ENCODE measurements at regions not wholly inside any gene's neighbourhood (a gene's known extent, or its start where the extent isn't known, plus 50 kb on each side); places are given as distances from the start of the nearest gene placed in this dataset.
"Not testable (repeated sequence)": the region's sequence is repeated elsewhere in the genome, so short reads cannot be mapped to it uniquely, and the experiment has no call there.

DNA sequence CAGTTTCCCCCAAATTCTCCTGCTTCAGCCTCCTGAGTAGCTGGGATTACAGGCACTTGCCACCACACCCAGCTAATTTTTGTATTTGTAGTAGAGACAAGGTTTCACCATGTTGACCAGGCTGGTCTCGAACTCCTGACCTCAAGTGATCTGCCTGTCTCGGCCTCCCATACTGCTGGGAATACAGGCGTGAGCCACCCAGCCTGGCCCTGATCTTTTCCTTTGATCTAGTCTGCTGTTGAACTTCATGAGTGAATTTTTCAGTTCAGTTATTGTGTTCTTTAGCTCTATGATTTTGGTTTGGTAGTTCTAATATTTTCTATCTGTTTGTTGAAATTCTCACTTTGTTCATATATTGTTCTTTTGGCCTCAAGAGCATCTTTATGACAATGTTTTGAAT is 83.4 kb upstream of the RAP2C start:
- H3K9ac ChIP-seq (ENCODE audit: low read length); H3K27me3 ChIP-seq (ENCODE audit: low read length); H3K36me3 ChIP-seq (ENCODE audit: insufficient read depth, low read length); H3K79me2 ChIP-seq (ENCODE audit: low read length); H3K4me3 ChIP-seq (ENCODE audit: low read length); H4K20me1 ChIP-seq (ENCODE audit: insufficient read depth, low read depth, low read length); H3K4me1 ChIP-seq (ENCODE audit: low read length); DNase-seq; H3K4me2 ChIP-seq (ENCODE audit: low read depth, low read length, poor library complexity, severe bottlenecking); H3K27ac ChIP-seq (ENCODE audit: low read length); H2AFZ ChIP-seq (ENCODE audit: low read length); H3K9me2 ChIP-seq (replicated peaks; ENCODE audit: insufficient read depth, low read length); H3K9me3 ChIP-seq (ENCODE audit: low read length): not testable (repeated sequence)

DNA sequence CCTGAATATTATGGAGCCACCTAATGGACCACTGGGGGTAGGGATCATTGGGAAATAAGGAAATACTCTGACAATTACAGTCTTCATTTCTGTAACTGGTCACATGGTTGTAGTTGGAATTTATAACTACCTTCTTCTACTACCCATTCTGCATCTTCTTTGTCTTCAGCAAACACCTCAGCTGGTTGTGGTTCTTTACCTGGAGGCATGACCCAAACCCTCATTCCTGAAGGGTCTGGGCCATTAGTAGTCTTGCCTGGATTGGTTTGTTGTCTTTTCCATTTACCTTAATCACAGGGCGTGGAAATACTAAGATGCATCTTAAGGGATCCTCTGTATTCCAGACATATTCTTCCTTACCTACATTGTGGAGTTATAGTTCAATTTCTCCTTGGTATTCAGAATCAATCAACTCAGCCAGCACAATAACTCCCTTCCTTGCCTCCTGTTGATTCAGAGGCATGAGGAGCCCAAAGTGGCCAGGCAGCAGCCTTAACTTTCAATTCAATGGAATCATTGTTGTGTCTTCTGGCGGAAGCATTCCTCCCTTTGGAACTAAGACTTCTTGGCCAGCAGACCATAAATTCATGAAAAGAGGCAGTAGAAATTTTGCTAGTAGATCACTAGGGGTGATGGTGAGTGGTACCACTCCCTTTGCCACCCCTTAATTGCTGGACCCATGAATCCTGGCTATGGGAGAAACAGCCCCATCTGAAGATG is 75.7 kb upstream of the RAP2C start:
- Histone ChIP-seq H2AFZ (ENCODE audit: low read length) (no peak overlapping the region), H3K9me3 (ENCODE audit: low read length) (no peaks in the 10 kb centered on the region), H3K9ac (ENCODE audit: low read length) (no peak overlapping the region), H3K4me1 (ENCODE audit: low read length) (no peaks in the 10 kb centered on the region), H3K4me3 (ENCODE audit: low read length) (no peak overlapping the region), H3K9me2 (replicated peaks; ENCODE audit: insufficient read depth, low read length) (no peaks in the 10 kb centered on the region), H3K4me2 (ENCODE audit: low read depth, low read length, poor library complexity, severe bottlenecking) (no peak overlapping the region), H4K20me1 (ENCODE audit: insufficient read depth, low read depth, low read length) (no peaks in the 10 kb centered on the region), H3K79me2 (ENCODE audit: low read length) (no peaks in the 10 kb centered on the region), H3K27me3 (ENCODE audit: low read length) (no peaks in the 10 kb centered on the region), H3K27ac (ENCODE audit: low read length) (no peak overlapping the region), H3K36me3 (ENCODE audit: insufficient read depth, low read length) (no peaks in the 10 kb centered on the region)
- DNase-seq = no peak

DNA sequence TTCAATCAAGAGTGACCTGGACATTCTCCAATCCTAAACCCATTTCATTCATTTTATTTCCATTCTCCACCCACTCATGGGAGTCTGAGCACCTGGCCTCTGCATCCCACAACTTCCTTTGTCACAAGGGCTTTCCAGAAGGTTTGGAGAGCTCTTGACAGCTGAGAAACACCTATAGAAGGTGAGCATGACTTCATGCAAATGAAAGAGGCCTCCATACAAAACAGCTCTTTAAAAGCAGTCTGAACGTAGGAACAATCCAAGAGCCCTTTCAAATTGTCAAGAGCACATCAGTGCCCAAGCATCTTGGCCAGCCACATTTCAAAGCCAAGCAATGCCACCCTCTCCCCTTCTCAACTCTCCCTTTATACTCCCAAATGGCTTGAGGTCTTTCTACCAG is 74.9 kb upstream of the RAP2C start:
- Histone ChIP-seq H3K36me3 (ENCODE audit: insufficient read depth, low read length) (no peaks in the 10 kb centered on the region), H3K27me3 (ENCODE audit: low read length) (no peaks in the 10 kb centered on the region), H3K9ac (ENCODE audit: low read length) (no peak overlapping the region), H3K4me2 (ENCODE audit: low read depth, low read length, poor library complexity, severe bottlenecking) (no peak overlapping the region), H2AFZ (ENCODE audit: low read length) (no peak overlapping the region), H3K4me3 (ENCODE audit: low read length) (no peak overlapping the region), H3K9me2 (replicated peaks; ENCODE audit: insufficient read depth, low read length) (no peaks in the 10 kb centered on the region), H3K79me2 (ENCODE audit: low read length) (no peaks in the 10 kb centered on the region), H3K4me1 (ENCODE audit: low read length) (no peaks in the 10 kb centered on the region), H3K9me3 (ENCODE audit: low read length) (no peaks in the 10 kb centered on the region), H4K20me1 (ENCODE audit: insufficient read depth, low read depth, low read length) (no peaks in the 10 kb centered on the region), H3K27ac (ENCODE audit: low read length) (no peak overlapping the region)
- DNase-seq = no peak

DNA sequence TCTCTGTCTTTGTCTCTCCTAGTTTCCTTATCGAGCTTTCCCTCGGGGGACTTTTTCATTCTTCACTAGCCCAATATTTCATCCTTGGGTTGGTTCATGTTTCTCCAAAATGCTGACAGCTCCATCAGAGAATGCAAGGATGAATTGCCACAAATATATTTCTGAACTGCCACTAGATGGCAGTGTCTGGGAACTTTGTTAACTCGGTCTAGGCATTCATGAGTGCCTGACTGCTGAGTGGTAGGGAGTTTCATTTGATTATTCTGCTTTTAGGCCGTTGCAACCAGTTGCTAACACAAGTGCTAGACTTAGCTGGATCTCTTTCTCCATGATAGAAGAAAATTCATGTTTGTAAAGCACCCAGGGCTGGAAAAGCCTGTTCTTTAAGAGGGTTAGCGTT is 73.5 kb upstream of the RAP2C start:
- peak; percentile 74 for DNase-seq
- H3K36me3 ChIP-seq (ENCODE audit: insufficient read depth, low read length) = no peaks in the 10 kb centered on the region
- H2AFZ ChIP-seq (ENCODE audit: low read length) = no peak overlapping the region
- H4K20me1 ChIP-seq (ENCODE audit: insufficient read depth, low read depth, low read length) = no peaks in the 10 kb centered on the region
- no peaks in the 10 kb centered on the region for H3K27me3 ChIP-seq (ENCODE audit: low read length)
- no peaks in the 10 kb centered on the region for H3K4me1 ChIP-seq (ENCODE audit: low read length)
- H3K9me2 ChIP-seq (replicated peaks; ENCODE audit: insufficient read depth, low read length) = no peaks in the 10 kb centered on the region
- H3K79me2 ChIP-seq (ENCODE audit: low read length) = no peaks in the 10 kb centered on the region
- H3K27ac ChIP-seq (ENCODE audit: low read length) = no peak overlapping the region
- H3K9ac ChIP-seq (ENCODE audit: low read length) = no peak overlapping the region
- H3K4me3 ChIP-seq (ENCODE audit: low read length) = no peak overlapping the region
- H3K9me3 ChIP-seq (ENCODE audit: low read length) = no peaks in the 10 kb centered on the region
- no peak overlapping the region for H3K4me2 ChIP-seq (ENCODE audit: low read depth, low read length, poor library complexity, severe bottlenecking)

DNA sequence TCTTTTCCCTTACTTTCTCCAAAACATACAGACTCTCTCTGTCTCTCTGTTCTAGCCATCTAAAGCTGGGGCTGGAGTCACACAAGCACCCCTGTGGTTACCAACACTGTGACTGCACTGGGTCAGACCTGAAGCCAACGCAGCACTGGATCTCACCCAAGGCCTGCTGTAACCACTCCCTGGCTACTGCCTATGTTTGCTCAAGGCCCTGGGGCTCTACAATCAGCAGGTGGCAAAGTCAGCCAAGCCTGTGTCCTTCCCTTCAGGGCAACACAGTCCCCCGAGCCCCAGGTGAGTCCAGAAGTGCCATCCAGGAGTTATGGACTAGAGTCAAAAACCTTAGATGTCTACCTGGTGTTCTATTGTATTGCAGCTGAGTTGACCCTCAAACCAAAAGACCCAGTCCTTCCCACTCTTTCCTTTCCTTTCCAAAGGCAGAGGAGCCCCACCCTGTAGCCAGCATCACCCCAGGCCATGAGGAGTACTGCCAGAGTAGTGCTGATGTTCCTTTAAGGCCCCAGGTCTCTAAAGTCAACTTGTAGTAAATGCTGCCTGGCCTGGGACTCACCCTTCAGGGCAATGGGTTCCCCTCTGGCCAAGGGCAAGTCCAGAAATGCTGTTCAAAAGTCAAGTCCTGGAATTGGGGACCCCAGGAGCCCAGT is 58.8 kb upstream of the RAP2C start:
- no peak for DNase-seq
- Histone ChIP-seq H2AFZ (ENCODE audit: low read length) (no peak overlapping the region), H3K4me3 (ENCODE audit: low read length) (no peak overlapping the region), H3K9ac (ENCODE audit: low read length) (no peak overlapping the region), H3K36me3 (ENCODE audit: insufficient read depth, low read length) (no peaks in the 10 kb centered on the region), H3K27me3 (ENCODE audit: low read length) (no peaks in the 10 kb centered on the region), H3K9me2 (replicated peaks; ENCODE audit: insufficient read depth, low read length) (no peaks in the 10 kb centered on the region), H3K4me1 (ENCODE audit: low read length) (no peaks in the 10 kb centered on the region), H3K79me2 (ENCODE audit: low read length) (no peaks in the 10 kb centered on the region), H4K20me1 (ENCODE audit: insufficient read depth, low read depth, low read length) (no peaks in the 10 kb centered on the region), H3K4me2 (ENCODE audit: low read depth, low read length, poor library complexity, severe bottlenecking) (no peak overlapping the region), H3K9me3 (ENCODE audit: low read length) (no peaks in the 10 kb centered on the region), H3K27ac (ENCODE audit: low read length) (no peak overlapping the region)

DNA sequence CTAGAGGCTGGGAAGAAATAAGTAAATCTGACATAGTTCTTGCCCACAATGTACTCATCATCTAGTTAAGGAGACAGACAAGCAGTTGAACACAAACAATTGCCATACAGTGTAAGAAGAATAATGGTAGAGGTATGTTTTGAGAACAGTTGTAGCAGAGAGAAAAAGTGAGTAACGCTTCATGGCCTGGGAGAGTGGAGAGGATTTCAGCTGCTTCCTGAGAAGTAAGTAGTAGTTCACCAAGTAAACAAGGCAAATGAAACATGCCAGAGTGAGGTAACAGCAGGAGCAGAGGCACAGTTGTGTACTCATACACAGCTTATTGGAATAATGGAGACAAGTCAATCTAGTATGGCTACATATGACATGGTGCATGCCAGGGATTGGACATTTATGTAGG is 53.6 kb upstream of the RAP2C start:
- Histone ChIP-seq H3K9me3 (ENCODE audit: low read length) (no peaks in the 10 kb centered on the region), H4K20me1 (ENCODE audit: insufficient read depth, low read depth, low read length) (no peaks in the 10 kb centered on the region), H3K36me3 (ENCODE audit: insufficient read depth, low read length) (no peaks in the 10 kb centered on the region), H2AFZ (ENCODE audit: low read length) (no peak overlapping the region), H3K4me3 (ENCODE audit: low read length) (no peak overlapping the region), H3K79me2 (ENCODE audit: low read length) (no peaks in the 10 kb centered on the region), H3K27ac (ENCODE audit: low read length) (no peak overlapping the region), H3K27me3 (ENCODE audit: low read length) (no peaks in the 10 kb centered on the region), H3K9ac (ENCODE audit: low read length) (no peak overlapping the region), H3K4me1 (ENCODE audit: low read length) (no peaks in the 10 kb centered on the region), H3K4me2 (ENCODE audit: low read depth, low read length, poor library complexity, severe bottlenecking) (no peak overlapping the region), H3K9me2 (replicated peaks; ENCODE audit: insufficient read depth, low read length) (no peaks in the 10 kb centered on the region)
- DNase-seq = no peak

DNA sequence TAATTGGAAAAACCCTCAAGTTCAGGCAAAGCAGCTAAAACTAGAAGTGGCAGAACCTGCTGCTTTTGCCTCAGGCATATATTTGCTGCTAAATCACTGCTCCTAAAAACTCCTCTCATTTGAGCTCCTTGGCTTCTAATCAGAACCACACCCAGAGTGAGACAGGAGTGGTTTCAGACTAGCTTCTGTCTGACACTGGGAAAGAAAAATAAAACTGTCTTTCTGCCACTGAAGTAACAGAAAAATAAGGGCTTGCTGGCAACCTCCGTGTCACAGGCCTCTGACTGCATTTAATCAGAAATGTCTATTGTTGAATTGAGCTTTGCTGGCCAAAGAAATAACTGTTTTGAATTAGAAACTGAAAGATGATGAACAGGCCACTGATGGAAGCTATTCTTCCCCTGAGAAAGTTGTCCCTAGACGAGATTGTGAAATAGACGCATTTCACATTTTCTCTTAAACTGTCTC is 52.1 kb upstream of the RAP2C start:
- Histone ChIP-seq H3K9me3 (ENCODE audit: low read length) (no peaks in the 10 kb centered on the region), H3K79me2 (ENCODE audit: low read length) (no peaks in the 10 kb centered on the region), H4K20me1 (ENCODE audit: insufficient read depth, low read depth, low read length) (no peaks in the 10 kb centered on the region), H3K36me3 (ENCODE audit: insufficient read depth, low read length) (no peaks in the 10 kb centered on the region), H3K4me3 (ENCODE audit: low read length) (no peak overlapping the region), H3K27me3 (ENCODE audit: low read length) (no peaks in the 10 kb centered on the region), H3K4me2 (ENCODE audit: low read depth, low read length, poor library complexity, severe bottlenecking) (no peak overlapping the region), H2AFZ (ENCODE audit: low read length) (no peak overlapping the region), H3K9me2 (replicated peaks; ENCODE audit: insufficient read depth, low read length) (no peaks in the 10 kb centered on the region), H3K9ac (ENCODE audit: low read length) (no peak overlapping the region), H3K27ac (ENCODE audit: low read length) (no peak overlapping the region), H3K4me1 (ENCODE audit: low read length) (no peaks in the 10 kb centered on the region)
- DNase-seq = no peak

DNA sequence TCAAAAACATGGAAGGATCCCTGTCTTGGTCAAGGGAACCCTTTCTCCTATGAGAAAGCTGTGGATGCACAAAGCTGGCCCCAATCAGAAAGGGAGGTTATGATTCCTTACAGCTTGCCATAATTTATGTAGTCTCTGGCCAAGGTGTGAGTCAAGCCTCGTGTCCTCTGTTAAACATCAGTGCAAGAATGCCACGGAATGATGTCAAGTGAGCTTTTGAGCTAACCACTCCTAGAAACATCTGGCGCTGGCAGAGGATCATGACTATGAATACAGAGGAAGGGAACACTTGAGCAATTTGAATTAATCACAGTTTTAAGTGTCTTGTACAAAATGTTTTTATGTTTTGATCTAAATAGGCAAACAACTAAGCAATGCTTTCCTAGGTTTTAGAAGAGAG is 51.5 kb upstream of the RAP2C start:
- Histone ChIP-seq H3K9me3 (ENCODE audit: low read length) (no peaks in the 10 kb centered on the region), H3K4me2 (ENCODE audit: low read depth, low read length, poor library complexity, severe bottlenecking) (no peak overlapping the region)

More for the DNA sequence above, 51.5 kb upstream of the RAP2C start:
- Histone ChIP-seq H3K9me2 (replicated peaks; ENCODE audit: insufficient read depth, low read length) (no peaks in the 10 kb centered on the region), H3K27me3 (ENCODE audit: low read length) (no peaks in the 10 kb centered on the region), H3K79me2 (ENCODE audit: low read length) (no peaks in the 10 kb centered on the region), H4K20me1 (ENCODE audit: insufficient read depth, low read depth, low read length) (no peaks in the 10 kb centered on the region), H3K27ac (ENCODE audit: low read length) (no peak overlapping the region), H3K4me3 (ENCODE audit: low read length) (no peak overlapping the region), H3K4me1 (ENCODE audit: low read length) (no peaks in the 10 kb centered on the region), H2AFZ (ENCODE audit: low read length) (no peak overlapping the region), H3K9ac (ENCODE audit: low read length) (no peak overlapping the region), H3K36me3 (ENCODE audit: insufficient read depth, low read length) (no peaks in the 10 kb centered on the region)
- no peak for DNase-seq
